MCF 10A (cell line): ENCODE measurements at regions not wholly inside any gene's neighbourhood (a gene's known extent, or its start where the extent isn't known, plus 50 kb on each side); places are given as distances from the start of the nearest gene placed in this dataset.
"Not testable (repeated sequence)": the region's sequence is repeated elsewhere in the genome, so short reads cannot be mapped to it uniquely, and the experiment has no call there.

Experiments used
- BruUV-seq: library from RNA; stranded (reverse); fragments of 400-500 nt; replicated peaks from 2 replicates; lab custom pipeline; 2021; lab: Mats Ljungman, UMichigan
- CTCF ChIA-PET: fragments of 300-600 bp; sonication (Branson Sonifier 250); formaldehyde crosslinking; extraction: SDS; loops from one replicate; lab custom pipeline; 2021; ENCODE audit warnings: antibody characterized with exemption, inconsistent platforms; lab: Yijun Ruan, JAX
- POLR2A ChIA-PET: fragments of 300-600, 350-650 bp; sonication (Branson Sonifier 250); formaldehyde crosslinking; extraction: SDS; loops from one replicate; lab custom pipeline; 2020; ENCODE audit warnings: antibody characterized with exemption, inconsistent platforms; lab: Yijun Ruan, JAX
- DNase-seq: peaks from one replicate; pipeline ENCODE4 v3.0.0-alpha.2; 2018; ENCODE audit not compliant: unreplicated experiment
- H3K27ac Mint-ChIP-seq: one replicate; pipeline ENCODE4 v1.8.0; 2022; ENCODE audit warnings: mild to moderate bottlenecking, low read depth, mixed read lengths; ENCODE audit not compliant: unreplicated experiment
- H3K27me3 Mint-ChIP-seq: one replicate; pipeline ENCODE4 v1.8.0; 2022; ENCODE audit warnings: mixed read lengths; ENCODE audit not compliant: insufficient read depth, unreplicated experiment
- H3K36me3 Mint-ChIP-seq: one replicate; pipeline ENCODE4 v1.8.0; 2022; ENCODE audit warnings: mild to moderate bottlenecking, moderate library complexity, mixed read lengths; ENCODE audit not compliant: insufficient read depth, unreplicated experiment
- H3K4me1 Mint-ChIP-seq: one replicate; pipeline ENCODE4 v1.8.0; 2022; ENCODE audit warnings: mixed read lengths; ENCODE audit not compliant: insufficient read depth, unreplicated experiment
- H3K4me3 Mint-ChIP-seq: one replicate; pipeline ENCODE4 v1.8.0; 2022; ENCODE audit warnings: mild to moderate bottlenecking, moderate library complexity, mixed read lengths; ENCODE audit not compliant: unreplicated experiment
- H3K9me3 Mint-ChIP-seq: one replicate; pipeline ENCODE4 v1.8.0; 2022; ENCODE audit warnings: mixed read lengths; ENCODE audit not compliant: unreplicated experiment
- intact Hi-C: fragments of 100-400 bp; cut with micrococcal nuclease; formaldehyde crosslinking; loops from 2 replicates; pipeline ENCODE4 v1.14.1; 2022
- TF ChIP-seq, protein P1 (sequence below): fragments of 200-600 bp; IDR thresholded peaks from one replicate; pipeline ENCODE4 v1.8.0; 2022; ENCODE audit warnings: antibody characterized with exemption, mild to moderate bottlenecking; ENCODE audit not compliant: unreplicated experiment

DNA sequence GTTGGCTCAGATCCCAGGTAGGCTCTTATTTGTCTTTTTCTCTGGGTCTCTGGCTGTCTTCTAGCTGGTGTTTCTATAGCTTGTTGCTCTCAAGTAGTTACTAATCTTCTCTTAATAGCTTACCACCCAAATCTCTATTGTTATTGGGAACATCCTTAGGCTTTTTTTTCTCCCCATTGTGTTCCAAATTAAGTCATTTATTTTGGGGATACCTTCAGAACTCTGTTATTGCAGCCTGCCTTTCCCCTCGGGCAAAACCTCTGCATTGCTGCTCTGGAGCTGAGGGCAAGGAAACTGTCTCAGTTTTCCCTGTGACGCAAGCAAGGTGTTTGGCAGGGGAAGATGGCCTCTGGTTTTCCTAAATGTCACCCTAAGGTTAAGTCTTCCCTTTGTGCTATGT, 113.3 kb upstream of the XIST start:
- intact Hi-C loops, result no loop called here
- peaks cover 11% of the 10 kb centered on the region for H3K36me3 Mint-ChIP-seq
- no peaks in the 10 kb centered on the region for H3K27me3 Mint-ChIP-seq
- TF ChIP-seq, protein P1, sequence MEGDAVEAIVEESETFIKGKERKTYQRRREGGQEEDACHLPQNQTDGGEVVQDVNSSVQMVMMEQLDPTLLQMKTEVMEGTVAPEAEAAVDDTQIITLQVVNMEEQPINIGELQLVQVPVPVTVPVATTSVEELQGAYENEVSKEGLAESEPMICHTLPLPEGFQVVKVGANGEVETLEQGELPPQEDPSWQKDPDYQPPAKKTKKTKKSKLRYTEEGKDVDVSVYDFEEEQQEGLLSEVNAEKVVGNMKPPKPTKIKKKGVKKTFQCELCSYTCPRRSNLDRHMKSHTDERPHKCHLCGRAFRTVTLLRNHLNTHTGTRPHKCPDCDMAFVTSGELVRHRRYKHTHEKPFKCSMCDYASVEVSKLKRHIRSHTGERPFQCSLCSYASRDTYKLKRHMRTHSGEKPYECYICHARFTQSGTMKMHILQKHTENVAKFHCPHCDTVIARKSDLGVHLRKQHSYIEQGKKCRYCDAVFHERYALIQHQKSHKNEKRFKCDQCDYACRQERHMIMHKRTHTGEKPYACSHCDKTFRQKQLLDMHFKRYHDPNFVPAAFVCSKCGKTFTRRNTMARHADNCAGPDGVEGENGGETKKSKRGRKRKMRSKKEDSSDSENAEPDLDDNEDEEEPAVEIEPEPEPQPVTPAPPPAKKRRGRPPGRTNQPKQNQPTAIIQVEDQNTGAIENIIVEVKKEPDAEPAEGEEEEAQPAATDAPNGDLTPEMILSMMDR, result no peak
- no TSS peak for BruUV-seq
- no peak overlapping the region for H3K4me3 Mint-ChIP-seq
- POLR2A ChIA-PET, result interaction anchor here (0.6 kb wide), 1 partner anchor 17 kb away, joined by 4 read pairs; no protein-coding TSS in a partner anchor
- DNase-seq, result peak; percentile 24
- CTCF ChIA-PET, result interaction anchor here (0.6 to 1.4 kb wide), 3 partner anchors 15 to 149 kb away, joined by 3 to 4 read pairs (median 4); no protein-coding TSS in a partner anchor
- H3K27ac Mint-ChIP-seq, result no peak overlapping the region
- H3K4me1 Mint-ChIP-seq, result peaks cover 28% of the 10 kb centered on the region
- H3K9me3 Mint-ChIP-seq, result no peaks in the 10 kb centered on the region

DNA sequence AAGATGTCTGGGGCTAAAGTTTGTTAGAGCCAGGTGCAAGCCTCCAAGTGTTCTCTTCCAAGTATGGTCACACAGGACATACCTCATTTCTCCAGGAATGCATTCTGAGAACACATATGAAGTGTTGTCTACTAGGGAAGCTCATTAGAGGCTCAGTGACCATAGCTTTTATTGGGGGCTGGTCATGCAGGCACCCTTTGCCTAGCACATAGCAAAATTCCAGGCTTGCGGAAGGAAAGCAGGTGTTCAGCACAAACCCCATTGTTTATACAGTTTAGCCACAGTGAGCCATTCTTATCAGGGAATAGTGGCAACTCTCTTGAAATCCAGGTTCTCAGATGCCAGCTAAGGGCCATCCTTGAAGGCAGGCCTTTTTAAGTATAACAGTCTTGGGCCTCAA, 112.1 kb upstream of the XIST start:
- DNase-seq, result no peak
- intact Hi-C loops, result no loop called here
- ChIA-PET CTCF (interaction anchor here (1.4 kb wide), 1 partner anchor 51 kb away, joined by 4 read pairs; no protein-coding TSS in a partner anchor), POLR2A (interaction anchor here (0.6 kb wide), 1 partner anchor 283 kb away, joined by 3 read pairs; no protein-coding TSS in a partner anchor)
- no peaks in the 10 kb centered on the region for H3K27me3 Mint-ChIP-seq
- peaks cover 30% of the 10 kb centered on the region for H3K4me1 Mint-ChIP-seq
- H3K4me3 Mint-ChIP-seq, result no peak overlapping the region
- H3K27ac Mint-ChIP-seq, result no peak overlapping the region
- TF ChIP-seq, protein P1, result no peak
- no peaks in the 10 kb centered on the region for H3K9me3 Mint-ChIP-seq
- no TSS peak for BruUV-seq
- peaks cover 15% of the 10 kb centered on the region for H3K36me3 Mint-ChIP-seq

GRCh38 chrX:73963682-73964081, 111.2 kb upstream of the XIST start:
- Mint-ChIP-seq H3K9me3 (no peaks in the 10 kb centered on the region), H3K27me3 (no peaks in the 10 kb centered on the region), H3K4me1 (peaks cover 30% of the 10 kb centered on the region), H3K36me3 (peaks cover 15% of the 10 kb centered on the region), H3K27ac (no peak overlapping the region), H3K4me3 (no peak overlapping the region)
- POLR2A ChIA-PET, result interaction anchor here (0.8 kb wide), 1 partner anchor 8 kb away, joined by 3 read pairs; no protein-coding TSS in a partner anchor
- CTCF ChIA-PET, result no interaction called here
- no peak for DNase-seq
- BruUV-seq, result no TSS peak
- intact Hi-C loops, result no loop called here
- TF ChIP-seq, protein P1, result no peak

GRCh38 chrX:73962948-73963347, 110.4 kb upstream of the XIST start:
- no peak overlapping the region for H3K27ac Mint-ChIP-seq

DNA sequence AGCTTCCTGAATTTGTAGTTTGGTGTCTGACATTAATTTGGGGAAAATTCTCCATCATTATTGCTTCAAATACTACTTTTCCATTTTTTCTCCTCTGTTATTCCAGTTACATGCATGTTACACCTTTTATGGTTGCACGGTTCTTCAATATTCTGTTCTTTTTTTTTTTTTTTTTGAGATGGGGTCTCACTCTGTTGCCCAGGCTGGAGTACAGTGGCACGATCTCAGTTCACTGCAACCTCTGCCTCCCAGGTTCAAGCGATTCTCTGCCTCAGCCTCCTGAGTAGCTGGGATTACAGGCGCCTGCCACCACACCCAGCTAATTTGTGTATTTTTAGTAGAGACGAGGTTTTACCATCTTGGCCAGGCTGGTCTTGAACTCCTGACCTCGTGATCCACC, 109.4 kb upstream of the XIST start:
- POLR2A ChIA-PET, DNase-seq, H3K27ac Mint-ChIP-seq, BruUV-seq, H3K9me3 Mint-ChIP-seq, intact Hi-C loops, H3K27me3 Mint-ChIP-seq, H3K4me3 Mint-ChIP-seq: not testable (repeated sequence)
- peaks cover 22% of the 10 kb centered on the region for H3K36me3 Mint-ChIP-seq
- CTCF ChIA-PET, result interaction anchor here (0.7 kb wide), 2 partner anchors 53 to 91 kb away, joined by 3 to 4 read pairs; no protein-coding TSS in a partner anchor
- peaks cover 30% of the 10 kb centered on the region for H3K4me1 Mint-ChIP-seq

More at GRCh38 chrX:73962948-73963347, 110.4 kb upstream of the XIST start:
- Mint-ChIP-seq H3K4me3 (no peak overlapping the region), H3K9me3 (no peaks in the 10 kb centered on the region), H3K36me3 (peaks cover 15% of the 10 kb centered on the region), H3K27me3 (no peaks in the 10 kb centered on the region), H3K4me1 (peaks cover 30% of the 10 kb centered on the region)
- TF ChIP-seq, protein P1, result no peak
- intact Hi-C loops, result no loop called here
- no TSS peak for BruUV-seq
- POLR2A ChIA-PET, result no interaction called here
- DNase-seq, result no peak
- CTCF ChIA-PET, result no interaction called here
